Liver (tissue), 8 donors: ENCODE measurements at regions not wholly inside any gene's neighbourhood (a gene's known extent, or its start where the extent isn't known, plus 50 kb on each side); places are given as distances from the start of the nearest gene placed in this dataset.

Source experiments
- DNase-seq: peaks from one replicate; pipeline ENCODE4 v3.0.0-alpha.2; 2017; ENCODE audit warnings: low spot score
- H3K27ac ChIP-seq, 2 donors: one replicate each; pipeline ENCODE4 v1.7.0; 2013; ENCODE audit warnings: inconsistent platforms in 2 of 2, low read length in 2 of 2, control low read depth in 1 of 2, low read depth in 1 of 2, mild to moderate bottlenecking in 1 of 2
- H3K27me3 ChIP-seq, 4 donors: one replicate each; pipeline versions ENCODE4 v1.6.1 to v1.7.0; 2013; ENCODE audit warnings: low read length in 3 of 4, inconsistent platforms in 1 of 4, mild to moderate bottlenecking in 1 of 4, moderate library complexity in 1 of 4; ENCODE audit not compliant: control insufficient read depth in 4 of 4, insufficient read depth in 4 of 4
- H3K36me3 ChIP-seq, 4 donors: one replicate each; pipeline versions ENCODE4 v1.6.1 to v1.7.0; 2013; ENCODE audit warnings: low read length in 3 of 4, mild to moderate bottlenecking in 3 of 4, low read depth in 1 of 4, moderate library complexity in 1 of 4; ENCODE audit not compliant: control insufficient read depth in 4 of 4, insufficient read depth in 3 of 4
- H3K4me1 ChIP-seq, 4 donors: one replicate each; pipeline versions ENCODE4 v1.6.1 to v1.7.0; 2013; ENCODE audit warnings: low read length in 3 of 4, mild to moderate bottlenecking in 3 of 4, moderate library complexity in 1 of 4; ENCODE audit not compliant: control insufficient read depth in 4 of 4, insufficient read depth in 4 of 4
- H3K4me3 ChIP-seq, 3 donors: one replicate each; pipeline versions ENCODE4 v1.6.1 to v1.7.0; 2013; ENCODE audit warnings: low read length in 3 of 3, control low read depth in 1 of 3, low read depth in 1 of 3, mild to moderate bottlenecking in 1 of 3
- H3K9ac ChIP-seq, 2 donors: one replicate each; pipeline ENCODE4 v1.7.0; 2013; ENCODE audit warnings: low read length in 2 of 2, mild to moderate bottlenecking in 2 of 2, moderate library complexity in 2 of 2, control low read depth in 1 of 2, low read depth in 1 of 2
- H3K9me3 ChIP-seq, 4 donors: one replicate each; pipeline versions ENCODE4 v1.6.1 to v1.7.0; 2013; ENCODE audit warnings: low read length in 3 of 4; ENCODE audit not compliant: control insufficient read depth in 4 of 4
- CTCF ChIP-seq: fragments of 150-350 bp; IDR thresholded peaks from 2 replicates; pipeline ENCODE4 v1.5.1; 2017; ENCODE audit warnings: improper control_type of control experiment, low read depth, low read length; ENCODE audit not compliant: missing input control
- EGR1 ChIP-seq, 2 donors: IDR thresholded peaks; 2 replicates each; pipeline ENCODE4 v1.6.1; 2016 to 2018; ENCODE audit warnings: antibody characterized with exemption in 2 of 2, low read depth in 2 of 2
- FOXA1 ChIP-seq: IDR thresholded peaks from 2 replicates; pipeline ENCODE4 v1.6.1; 2016; ENCODE audit warnings: antibody characterized with exemption
- HNF4G ChIP-seq: IDR thresholded peaks from 2 replicates; pipeline ENCODE4 v1.6.1; 2016; ENCODE audit warnings: antibody characterized with exemption
- MAX ChIP-seq: IDR thresholded peaks from 2 replicates; pipeline ENCODE4 v1.6.1; 2016; ENCODE audit warnings: antibody characterized with exemption
- NR2F2 ChIP-seq: IDR thresholded peaks from 2 replicates; pipeline ENCODE4 v1.6.1; 2016; ENCODE audit warnings: antibody characterized with exemption
- RAD21 ChIP-seq, 2 donors: IDR thresholded peaks; 2 replicates each; pipeline ENCODE4 v1.6.1; 2016; ENCODE audit warnings: antibody characterized with exemption in 2 of 2, mild to moderate bottlenecking in 2 of 2
- RXRA ChIP-seq, 2 donors: IDR thresholded peaks; 2 replicates each; pipeline ENCODE4 v1.6.1; 2017 to 2018; ENCODE audit warnings: antibody characterized with exemption in 2 of 2, mild to moderate bottlenecking in 1 of 2
- YY1 ChIP-seq: IDR thresholded peaks from 2 replicates; pipeline ENCODE4 v1.6.1; 2016; ENCODE audit warnings: antibody characterized with exemption, mild to moderate bottlenecking
- ZBTB33 ChIP-seq: IDR thresholded peaks from 2 replicates; pipeline ENCODE4 v1.6.1; 2016; ENCODE audit warnings: antibody characterized with exemption
- WGBS: extraction: QIAGEN DNeasy Blood & Tissue Kit; methylation state at CpG from one replicate; pipeline ENCODE4 v1.1.7; 2013; 5-methylcytosine and 5-hydroxymethylcytosine counted together
- donor health status: healthy.
- donor health status: healthy.
- donor health status: healthy.
- donor health status: healthy.
- donor health status: healthy.

GRCh38 chr1:168782559-168783116, 53.6 kb upstream of the DPT start:
- Histone ChIP-seq H3K9ac (no peak overlapping the region), H3K27ac (no peak overlapping the region), H3K27me3 (no peaks in the 10 kb centered on the region), H3K36me3 (no peaks in the 10 kb centered on the region), H3K4me1 (no peaks in the 10 kb centered on the region), H3K9me3 (no peaks in the 10 kb centered on the region), H3K4me3 (no peak overlapping the region)
- TF ChIP-seq HNF4G (no peak), FOXA1 (no peak), CTCF (no peak)
- WGBS, result 88% methylated on average over 3 of the region's 3 CpGs
- no peak for DNase-seq

- Histone ChIP-seq H3K4me1 (no peaks in the 10 kb centered on the region), H3K27me3 (no peaks in the 10 kb centered on the region), H3K9ac (no peak overlapping the region), H3K4me3 (no peak overlapping the region), H3K9me3 (no peaks in the 10 kb centered on the region), H3K36me3 (no peaks in the 10 kb centered on the region), H3K27ac (no peak overlapping the region)
- peak; percentile 11 to 12 for TF ChIP-seq RAD21 (IDR thresholded peaks at IDR 0.05)
- no peak for TF ChIP-seq EGR1 (IDR thresholded peaks at IDR 0.05; ENCODE audit: low read depth in 2 of 2)
- no peak for TF ChIP-seq CTCF
- WGBS, result 66% methylated on average over 4 of the region's 4 CpGs
- no peak for DNase-seq
Observed at GRCh38 chr1:168783458-168784210, 54.6 kb upstream of the DPT start.

- 86% methylated on average over 4 of the region's 4 CpGs for WGBS
- Histone ChIP-seq H3K9me3 (no peaks in the 10 kb centered on the region), H3K27me3 (no peaks in the 10 kb centered on the region), H3K36me3 (no peaks in the 10 kb centered on the region), H3K9ac (no peak overlapping the region), H3K4me1 (no peaks in the 10 kb centered on the region), H3K4me3 (no peak overlapping the region), H3K27ac (no peak overlapping the region)
- TF ChIP-seq NR2F2, result no peak
- TF ChIP-seq MAX, result no peak
- TF ChIP-seq RXRA (IDR thresholded peaks at IDR 0.05), result no peak
- TF ChIP-seq FOXA1, result no peak
- TF ChIP-seq YY1, result no peak
- no peak for TF ChIP-seq ZBTB33
- DNase-seq, result no peak
Observed at GRCh38 chr1:168786476-168787330, 57.7 kb upstream of the DPT start.
